ENCODE measurements at regions not wholly inside any gene's neighbourhood (a gene's known extent, or its start where the extent isn't known, plus 50 kb on each side); places are given as distances from the start of the nearest gene placed in this dataset.

GRCh38 chr1:11414926-11415538 lies 63.9 kb upstream of the DISP3 start:
- DNase-seq, result no peak

- no peak for DNase-seq
Measured at GRCh38 chr1:11417162-11417561, 61.8 kb upstream of the DISP3 start.

- no peak for DNase-seq
Measured at GRCh38 chr1:11418056-11418455, 60.9 kb upstream of the DISP3 start.

- DNase-seq, result no peak
Measured at GRCh38 chr1:11421443-11421842, 57.5 kb upstream of the DISP3 start.

- DNase-seq, result no peak
Measured at GRCh38 chr1:11422686-11423085, 56.3 kb upstream of the DISP3 start.

GRCh38 chr1:11426617-11427016 lies 52.3 kb upstream of the DISP3 start:
- no peak for DNase-seq

- DNase-seq, result no peak
Measured at GRCh38 chr1:11428789-11429188, 50.2 kb upstream of the DISP3 start.
